ENCODE measurements at regions not wholly inside any gene's neighbourhood (a gene's known extent, or its start where the extent isn't known, plus 50 kb on each side); places are given as distances from the start of the nearest gene placed in this dataset.

- TF ChIP-seq L3MBTL2 (conservative IDR thresholded peaks at IDR 0.05) (no peak), HDGF (IDR thresholded peaks at IDR 0.05; ENCODE audit: borderline replicate concordance) (no peak), SP1 (IDR thresholded peaks at IDR 0.05) (no peak), FOXK2 (IDR thresholded peaks at IDR 0.05) (no peak), ZNF384 (IDR thresholded peaks at IDR 0.05) (no peak)
These were observed 1842.3 kb downstream of the PCDH9 start for GRCh38 chr13:65387743-65388347.

All from HEK293T (cell line).